HG03520 (cell line): ENCODE measurements at regions not wholly inside any gene's neighbourhood (a gene's known extent, or its start where the extent isn't known, plus 50 kb on each side); places are given as distances from the start of the nearest gene placed in this dataset.
"Not testable (repeated sequence)": the region's sequence is repeated elsewhere in the genome, so short reads cannot be mapped to it uniquely, and the experiment has no call there.

Experiments used
- ATAC-seq: cut with Tn5 transposase; IDR thresholded peaks from one replicate; pipeline ENCODE4 v1.9.1; 2021; ENCODE audit warnings: mild to moderate bottlenecking, moderate library complexity; ENCODE audit not compliant: unreplicated experiment

GRCh38 chr12:78571953-78572352 lies 292.6 kb upstream of the SYT1 start:
- no peak for ATAC-seq

- not testable (repeated sequence) for ATAC-seq
These were observed 289.4 kb upstream of the SYT1 start for GRCh38 chr12:78575208-78575607.

GRCh38 chr12:78579846-78580245 lies 284.7 kb upstream of the SYT1 start:
- ATAC-seq: no peak

GRCh38 chr12:78580296-78580695 lies 284.3 kb upstream of the SYT1 start:
- no peak for ATAC-seq

GRCh38 chr12:78584695-78585094 lies 279.9 kb upstream of the SYT1 start:
- ATAC-seq: no peak

- ATAC-seq: no peak
These were observed 279.4 kb upstream of the SYT1 start for GRCh38 chr12:78585132-78585531.

- no peak for ATAC-seq
These were observed 277.8 kb upstream of the SYT1 start for GRCh38 chr12:78586790-78587189.

GRCh38 chr12:78599366-78599765 lies 265.2 kb upstream of the SYT1 start:
- ATAC-seq: no peak

GRCh38 chr12:78600541-78600940 lies 264.0 kb upstream of the SYT1 start:
- no peak for ATAC-seq

GRCh38 chr12:78611504-78611903 lies 253.1 kb upstream of the SYT1 start:
- ATAC-seq: no peak

GRCh38 chr12:78612190-78612589 lies 252.4 kb upstream of the SYT1 start:
- ATAC-seq: no peak

GRCh38 chr12:78617683-78618082 lies 246.9 kb upstream of the SYT1 start:
- no peak for ATAC-seq

GRCh38 chr12:78622529-78623195 lies 241.9 kb upstream of the SYT1 start:
- ATAC-seq: no peak

GRCh38 chr12:78628491-78629100 lies 236.0 kb upstream of the SYT1 start:
- no peak for ATAC-seq

- ATAC-seq: no peak
These were observed 228.2 kb upstream of the SYT1 start for GRCh38 chr12:78636231-78636855.

- no peak for ATAC-seq
These were observed 222.6 kb upstream of the SYT1 start for GRCh38 chr12:78641837-78642423.

- ATAC-seq: no peak
These were observed 218.6 kb upstream of the SYT1 start for GRCh38 chr12:78645956-78646355.

- ATAC-seq: no peak
These were observed 212.8 kb upstream of the SYT1 start for GRCh38 chr12:78651755-78652154.

- ATAC-seq: no peak
These were observed 198.0 kb upstream of the SYT1 start for GRCh38 chr12:78666584-78666983.

GRCh38 chr12:78671295-78671694 lies 193.3 kb upstream of the SYT1 start:
- no peak for ATAC-seq

- ATAC-seq: no peak
These were observed 192.5 kb upstream of the SYT1 start for GRCh38 chr12:78672033-78672432.
